ENCODE measurements at regions not wholly inside any gene's neighbourhood (a gene's known extent, or its start where the extent isn't known, plus 50 kb on each side); places are given as distances from the start of the nearest gene placed in this dataset.

DNA sequence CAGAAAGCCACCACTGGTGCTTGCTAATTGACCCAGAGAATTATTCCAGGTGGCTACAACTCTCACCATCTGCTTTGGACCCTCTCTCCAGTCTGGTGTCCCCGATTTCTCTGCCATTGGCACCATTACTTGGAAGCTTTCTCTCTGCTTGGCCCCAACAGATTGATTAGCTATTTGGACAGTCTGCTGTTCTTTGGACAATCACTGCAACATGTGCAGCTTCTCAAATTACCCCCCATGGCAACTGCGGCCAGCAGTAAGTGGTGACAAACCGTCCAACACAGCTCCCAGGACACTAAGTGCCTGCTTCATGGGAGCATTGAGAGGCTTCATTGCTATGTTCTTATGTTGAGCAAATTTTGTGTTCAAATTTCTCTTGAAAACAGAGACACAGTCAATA, 309.8 kb downstream of the TAF11L14 start:
- H3K27ac ChIP-seq, result no peak overlapping the region
- no peaks in the 10 kb centered on the region for H3K79me2 ChIP-seq (ENCODE audit: insufficient read depth)
- no peak overlapping the region for H3K4me2 ChIP-seq (ENCODE audit: unreplicated experiment)
- H3F3A ChIP-seq (ENCODE audit: insufficient read depth), result no peaks in the 10 kb centered on the region
- no peaks in the 10 kb centered on the region for H3K36me3 ChIP-seq (ENCODE audit: low read depth)
- H3K4me3 ChIP-seq, result no peak overlapping the region
- TF ChIP-seq EZH2phosphoT487 (IDR thresholded peaks at IDR 0.05; ENCODE audit: insufficient read depth, low read depth) (no peak), EZH2 (IDR thresholded peaks at IDR 0.05; ENCODE audit: insufficient read depth, poor library complexity, severe bottlenecking) (no peak)
- no peak overlapping the region for H3K9ac ChIP-seq
- no peaks in the 10 kb centered on the region for H3K4me1 ChIP-seq (ENCODE audit: insufficient read depth)
- in situ Hi-C loops (cut with MboI), result no loop called here
- H3K27me3 ChIP-seq (replicated peaks; ENCODE audit: insufficient read depth), result no peaks in the 10 kb centered on the region
- H3K9me3 ChIP-seq (ENCODE audit: low read depth), result no peaks in the 10 kb centered on the region
- H3K9me2 ChIP-seq (ENCODE audit: insufficient read depth), result no peaks in the 10 kb centered on the region
- H2AFZ ChIP-seq, result no peak overlapping the region
- WGBS, 2 experiments (ENCODE audit: low coverage in 1 of 2, low lambda C conversion rate in 2 of 2, missing lambda C conversion rate in 2 of 2), result 4 to 8% methylated on average over 3 of the region's 3 CpGs
- no peaks in the 10 kb centered on the region for H4K20me1 ChIP-seq (ENCODE audit: insufficient read depth)
- no peak for DNase-seq

GRCh38 chr5:17947029-17947428, 312.8 kb downstream of the TAF11L14 start:
- no peaks in the 10 kb centered on the region for H3K36me3 ChIP-seq (ENCODE audit: low read depth)
- H3K9me2 ChIP-seq (ENCODE audit: insufficient read depth), result no peaks in the 10 kb centered on the region
- H3K4me2 ChIP-seq (ENCODE audit: unreplicated experiment), result no peak overlapping the region
- no peaks in the 10 kb centered on the region for H3K27me3 ChIP-seq (replicated peaks; ENCODE audit: insufficient read depth)
- no peaks in the 10 kb centered on the region for H3K4me1 ChIP-seq (ENCODE audit: insufficient read depth)
- H3K79me2 ChIP-seq (ENCODE audit: insufficient read depth), result no peaks in the 10 kb centered on the region
- no peaks in the 10 kb centered on the region for H3K9me3 ChIP-seq (ENCODE audit: low read depth)
- WGBS, 2 experiments (ENCODE audit: low coverage in 1 of 2, low lambda C conversion rate in 2 of 2, missing lambda C conversion rate in 2 of 2), result 15 to 32% methylated on average over 1 of the region's 1 CpG
- DNase-seq, result no peak
- TF ChIP-seq EZH2phosphoT487 (IDR thresholded peaks at IDR 0.05; ENCODE audit: insufficient read depth, low read depth), result no peak
- no peak for TF ChIP-seq EZH2 (IDR thresholded peaks at IDR 0.05; ENCODE audit: insufficient read depth, poor library complexity, severe bottlenecking)
- no peak overlapping the region for H3K27ac ChIP-seq
- H3K4me3 ChIP-seq, result no peak overlapping the region
- H3F3A ChIP-seq (ENCODE audit: insufficient read depth), result no peaks in the 10 kb centered on the region
- no peak overlapping the region for H2AFZ ChIP-seq
- no peak overlapping the region for H3K9ac ChIP-seq
- no peaks in the 10 kb centered on the region for H4K20me1 ChIP-seq (ENCODE audit: insufficient read depth)
- in situ Hi-C loops (cut with MboI), result no loop called here

GRCh38 chr5:17951392-17952169, 317.3 kb downstream of the TAF11L14 start:
- H3K9me3 ChIP-seq (ENCODE audit: low read depth), result no peaks in the 10 kb centered on the region
- in situ Hi-C loops (cut with MboI), result no loop called here
- 42 to 51% methylated on average over 9 of the region's 9 CpGs for WGBS, 2 experiments (ENCODE audit: low coverage in 1 of 2, low lambda C conversion rate in 2 of 2, missing lambda C conversion rate in 2 of 2)

GRCh38 chr5:17952231-17952630, 318.0 kb downstream of the TAF11L14 start:
- H4K20me1 ChIP-seq (ENCODE audit: insufficient read depth), result no peaks in the 10 kb centered on the region
- H3K9ac ChIP-seq, result no peak overlapping the region
- H3K27ac ChIP-seq, result no peak overlapping the region
- H3K4me2 ChIP-seq (ENCODE audit: unreplicated experiment), result no peak overlapping the region
- in situ Hi-C loops (cut with MboI), result no loop called here
- no peaks in the 10 kb centered on the region for H3K9me2 ChIP-seq (ENCODE audit: insufficient read depth)
- no peaks in the 10 kb centered on the region for H3K36me3 ChIP-seq (ENCODE audit: low read depth)
- H3K4me1 ChIP-seq (ENCODE audit: insufficient read depth), result no peaks in the 10 kb centered on the region
- no peaks in the 10 kb centered on the region for H3F3A ChIP-seq (ENCODE audit: insufficient read depth)
- 28 to 32% methylated on average over 4 of the region's 4 CpGs for WGBS, 2 experiments (ENCODE audit: low coverage in 1 of 2, low lambda C conversion rate in 2 of 2, missing lambda C conversion rate in 2 of 2)
- no peak for DNase-seq
- TF ChIP-seq EZH2 (IDR thresholded peaks at IDR 0.05; ENCODE audit: insufficient read depth, poor library complexity, severe bottlenecking), result no peak
- H3K27me3 ChIP-seq (replicated peaks; ENCODE audit: insufficient read depth), result no peaks in the 10 kb centered on the region
- H3K4me3 ChIP-seq, result no peak overlapping the region
- no peaks in the 10 kb centered on the region for H3K9me3 ChIP-seq (ENCODE audit: low read depth)
- H2AFZ ChIP-seq, result no peak overlapping the region
- H3K79me2 ChIP-seq (ENCODE audit: insufficient read depth), result no peaks in the 10 kb centered on the region

More at GRCh38 chr5:17951392-17952169, 317.3 kb downstream of the TAF11L14 start:
- Histone ChIP-seq H4K20me1 (ENCODE audit: insufficient read depth) (no peaks in the 10 kb centered on the region), H3K27ac (no peak overlapping the region), H3K4me3 (no peak overlapping the region), H3F3A (ENCODE audit: insufficient read depth) (no peaks in the 10 kb centered on the region), H2AFZ (no peak overlapping the region), H3K36me3 (ENCODE audit: low read depth) (no peaks in the 10 kb centered on the region), H3K9me2 (ENCODE audit: insufficient read depth) (no peaks in the 10 kb centered on the region), H3K79me2 (ENCODE audit: insufficient read depth) (no peaks in the 10 kb centered on the region), H3K9ac (no peak overlapping the region), H3K27me3 (replicated peaks; ENCODE audit: insufficient read depth) (no peaks in the 10 kb centered on the region), H3K4me1 (ENCODE audit: insufficient read depth) (no peaks in the 10 kb centered on the region), H3K4me2 (ENCODE audit: unreplicated experiment) (no peak overlapping the region)
- TF ChIP-seq EZH2 (IDR thresholded peaks at IDR 0.05; ENCODE audit: insufficient read depth, poor library complexity, severe bottlenecking) (no peak), EZH2phosphoT487 (IDR thresholded peaks at IDR 0.05; ENCODE audit: insufficient read depth, low read depth) (no peak)
- no peak for DNase-seq
